Astrocyte of the spinal cord (primary cell): ENCODE measurements at regions not wholly inside any gene's neighbourhood (a gene's known extent, or its start where the extent isn't known, plus 50 kb on each side); places are given as distances from the start of the nearest gene placed in this dataset.

ENCODE experiments used
- DNase-seq: peaks from one replicate; pipeline ENCODE4 v3.0.0; 2011; ENCODE audit warnings: low read depth, low spot score
- H3K4me3 ChIP-seq: 2 replicates; pipeline ENCODE4 v1.5.1; 2011; ENCODE audit warnings: low read depth, mild to moderate bottlenecking, low read length, moderate library complexity
- CTCF ChIP-seq: IDR thresholded peaks from 2 replicates; pipeline ENCODE4 v1.5.1; 2012; ENCODE audit warnings: low read depth, mild to moderate bottlenecking, low read length, inconsistent platforms
- in situ Hi-C: cut with HindIII; loops from 2 replicates; pipeline ENCODE4 v1.10.0; 2017; ENCODE audit warnings: low sequenced_read_pairs

DNA sequence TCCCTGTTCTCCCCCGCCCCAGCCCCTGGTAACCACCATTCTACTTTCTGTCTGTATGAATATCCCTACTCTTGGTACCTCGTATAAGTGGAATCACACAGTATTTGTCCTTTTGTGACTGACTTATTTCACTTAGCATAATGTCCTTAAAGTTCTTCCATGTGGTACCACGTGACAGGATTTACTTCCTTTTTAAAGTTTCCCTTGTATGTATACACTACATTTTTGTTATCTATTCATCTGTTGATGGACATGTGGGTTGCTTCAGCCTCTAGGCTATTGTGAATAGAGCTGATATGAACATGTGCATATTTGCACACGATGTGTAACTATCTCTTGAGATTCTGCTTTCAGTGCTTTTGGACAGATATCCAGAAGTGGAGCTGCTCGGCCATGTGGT, 59.6 kb upstream of the GJB6 start:
- no peak overlapping the region for H3K4me3 ChIP-seq
- TF ChIP-seq CTCF, result no peak
- in situ Hi-C loops, result no loop called here
- no peak for DNase-seq

GRCh38 chr13:20291037-20291436, 58.9 kb upstream of the GJB6 start:
- no peak for TF ChIP-seq CTCF
- H3K4me3 ChIP-seq, result no peak overlapping the region
- in situ Hi-C loops, result no loop called here
- DNase-seq, result no peak

DNA sequence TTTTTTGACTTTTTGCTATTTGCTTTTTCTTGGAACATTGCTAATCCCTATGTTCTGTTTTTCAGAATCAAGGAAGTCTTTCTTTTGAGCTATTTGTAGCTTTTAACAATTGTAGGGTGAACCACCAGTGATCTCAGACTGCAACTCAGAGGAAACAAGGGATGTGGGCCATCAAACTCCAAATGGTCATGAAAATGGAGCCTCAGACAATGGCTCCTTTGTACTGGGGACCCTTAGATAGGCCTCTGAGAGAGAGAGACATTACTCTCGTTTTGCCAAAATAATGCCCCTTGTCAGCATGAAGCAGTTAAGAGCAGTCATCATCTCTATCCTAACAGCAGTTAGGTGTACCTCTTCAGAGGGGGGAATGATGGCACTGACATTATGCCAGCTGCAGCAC, 56.4 kb upstream of the GJB6 start:
- no peak overlapping the region for H3K4me3 ChIP-seq
- in situ Hi-C loops, result no loop called here
- TF ChIP-seq CTCF, result no peak
- DNase-seq, result no peak

- TF ChIP-seq CTCF, result no peak
- in situ Hi-C loops, result no loop called here
These were observed 55.9 kb upstream of the GJB6 start for GRCh38 chr13:20287976-20288375.

GRCh38 chr13:20285530-20285929, 53.4 kb upstream of the GJB6 start:
- no peak overlapping the region for H3K4me3 ChIP-seq
- TF ChIP-seq CTCF, result no peak
- no peak for DNase-seq
- in situ Hi-C loops, result no loop called here

More at GRCh38 chr13:20287976-20288375, 55.9 kb upstream of the GJB6 start:
- no peak overlapping the region for H3K4me3 ChIP-seq
- DNase-seq, result no peak
